Myocyte (in vitro differentiated cells): ENCODE measurements at regions not wholly inside any gene's neighbourhood (a gene's known extent, or its start where the extent isn't known, plus 50 kb on each side); places are given as distances from the start of the nearest gene placed in this dataset.

Source experiments
- DNase-seq: peaks from one replicate; pipeline ENCODE4 v3.0.0-alpha.2; 2012; ENCODE audit warnings: low read depth

DNA sequence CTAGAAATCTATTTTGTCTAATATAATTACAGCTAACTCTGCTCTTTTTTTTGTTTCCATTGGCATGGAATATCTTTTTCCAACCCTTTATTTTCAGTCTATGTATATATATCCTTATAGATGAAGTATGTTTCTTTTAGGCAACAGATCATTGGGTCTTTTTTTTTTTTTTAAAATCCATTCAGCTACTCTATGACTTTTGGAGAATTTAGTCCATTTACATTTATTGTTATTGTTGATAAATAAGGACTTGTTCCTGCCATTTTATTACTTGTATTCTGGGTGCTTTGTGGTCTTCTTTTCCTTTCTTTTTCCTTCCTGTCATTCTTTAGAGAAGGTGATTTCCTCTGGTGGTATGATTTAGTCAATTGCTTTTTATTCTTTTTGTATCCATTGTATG is 296.8 kb downstream of the SMARCA2 start:
- DNase-seq = no peak

DNA sequence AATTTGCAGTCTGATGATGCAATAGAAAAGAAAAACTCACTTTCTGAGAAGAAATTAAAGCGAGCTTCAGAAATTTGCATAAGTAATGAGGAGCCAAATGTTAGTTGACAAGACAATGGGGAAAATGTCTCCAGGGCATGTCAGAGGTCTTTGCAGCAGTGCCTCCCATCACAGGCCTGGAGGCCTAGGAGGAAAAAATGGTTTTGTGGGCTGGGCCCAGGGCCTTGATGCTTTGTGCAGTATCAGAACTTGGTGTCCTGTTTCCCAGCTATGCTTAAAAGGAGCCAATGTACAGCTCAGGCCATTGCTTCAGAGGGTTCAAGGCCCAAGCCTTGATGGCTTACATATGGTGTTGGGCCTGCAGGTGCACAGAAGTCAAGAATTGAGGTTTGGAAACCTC is 298.4 kb downstream of the SMARCA2 start:
- no peak for DNase-seq

DNA sequence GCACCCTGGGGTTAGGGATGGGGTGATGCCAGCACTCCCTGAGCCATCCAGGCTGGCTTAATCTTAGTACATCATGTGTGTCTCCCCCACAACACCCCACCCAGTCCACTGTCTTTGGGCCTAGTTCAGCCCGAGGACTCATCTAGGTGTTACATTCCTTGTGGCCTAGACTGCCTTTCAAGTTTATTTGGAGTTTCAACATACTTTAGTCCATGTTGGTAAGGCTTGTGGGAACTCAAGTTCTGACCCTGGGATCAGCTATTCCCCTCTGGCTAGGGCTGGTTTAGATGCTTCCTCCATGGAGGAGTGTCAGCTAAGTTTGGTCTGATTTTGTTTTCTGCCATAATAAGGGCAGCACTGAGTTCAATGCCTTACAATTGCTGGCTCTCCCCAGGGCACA is 302.4 kb downstream of the SMARCA2 start:
- DNase-seq = no peak

DNA sequence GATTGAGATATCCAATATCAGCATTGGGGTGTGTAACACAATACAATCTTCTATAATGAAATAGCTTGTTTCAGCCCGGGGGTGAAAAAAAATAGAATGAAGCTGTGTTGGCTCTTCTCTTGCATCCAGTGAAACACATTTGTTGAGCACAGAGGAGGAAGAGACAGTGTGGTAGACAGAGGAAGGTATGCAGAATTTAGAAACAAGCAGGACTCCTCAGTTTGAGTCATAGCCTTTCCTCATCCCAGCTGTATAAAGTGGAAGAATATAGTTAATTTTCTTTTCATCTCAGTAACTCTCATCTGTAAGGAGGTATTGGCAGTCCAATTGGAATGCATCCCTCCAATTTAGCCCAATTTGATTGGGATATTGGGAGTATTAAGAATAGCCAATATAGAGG is 302.2 kb upstream of the VLDLR start:
- no peak for DNase-seq

DNA sequence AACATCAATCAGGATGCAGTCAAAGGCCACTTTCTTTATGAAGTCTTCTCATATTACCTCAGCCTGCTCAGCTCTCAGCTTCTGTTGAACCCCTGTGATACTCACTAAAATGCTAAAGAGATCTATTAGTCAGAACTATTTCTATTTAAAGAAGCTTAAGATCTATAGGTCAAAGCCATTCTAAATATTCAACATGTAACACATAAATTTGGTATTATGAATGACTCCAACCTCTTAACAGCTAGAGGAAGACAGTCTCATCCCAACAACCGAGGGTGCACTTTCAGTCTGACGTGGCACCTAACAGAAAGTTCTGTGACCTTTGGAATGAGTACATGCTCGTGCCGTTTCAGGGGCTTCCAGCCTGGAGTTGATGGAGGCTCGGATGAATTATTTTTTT is 301.5 kb upstream of the VLDLR start:
- DNase-seq = no peak

DNA sequence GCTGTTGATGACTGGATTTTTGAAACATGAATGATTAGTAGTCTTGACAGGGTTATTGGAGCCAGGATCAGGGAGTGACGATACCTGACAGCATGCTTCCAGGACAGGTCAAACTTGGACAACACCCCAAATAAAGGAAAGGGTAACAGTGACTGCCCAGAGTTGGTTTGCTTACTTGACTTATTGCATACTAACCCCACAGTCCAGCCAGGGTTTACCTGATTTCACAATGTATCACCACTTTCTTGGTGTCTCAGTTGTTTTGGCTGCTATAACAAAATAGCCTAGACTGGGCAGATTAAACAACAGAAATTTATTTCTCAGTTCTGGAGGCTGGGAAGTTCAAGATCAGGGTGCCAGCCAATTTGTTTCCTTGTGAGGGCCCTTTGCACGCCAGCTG is 301.0 kb upstream of the VLDLR start:
- no peak for DNase-seq

DNA sequence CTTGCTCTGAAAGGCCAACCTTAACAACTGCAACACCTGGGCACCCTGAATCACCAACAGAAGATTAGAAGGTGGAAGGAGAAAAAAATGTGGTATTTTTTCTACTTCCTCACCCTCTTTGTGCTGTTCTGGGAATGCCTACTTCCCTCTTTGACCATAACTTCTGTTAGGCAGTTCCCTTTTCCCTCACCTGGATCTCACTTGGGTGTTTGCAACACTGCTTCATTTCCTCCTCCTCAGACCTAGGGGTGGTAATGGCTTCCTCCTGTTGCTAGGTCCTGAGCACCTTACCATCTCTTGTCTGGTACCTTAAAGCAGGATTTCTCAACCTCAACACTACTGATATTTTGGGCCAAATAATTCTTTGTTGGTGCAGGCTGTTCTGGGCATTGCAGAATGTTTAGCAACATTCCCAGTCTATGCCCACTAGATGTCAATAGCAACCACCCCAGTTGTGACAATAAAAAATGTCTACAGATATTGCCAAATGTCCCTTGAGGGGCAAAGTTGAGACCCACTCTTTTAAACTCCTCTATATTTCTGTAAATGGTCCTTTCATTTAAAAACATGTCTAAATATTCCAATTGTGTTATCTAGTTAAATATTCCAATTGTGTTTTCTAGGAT is 300.0 kb upstream of the VLDLR start:
- no peak for DNase-seq

DNA sequence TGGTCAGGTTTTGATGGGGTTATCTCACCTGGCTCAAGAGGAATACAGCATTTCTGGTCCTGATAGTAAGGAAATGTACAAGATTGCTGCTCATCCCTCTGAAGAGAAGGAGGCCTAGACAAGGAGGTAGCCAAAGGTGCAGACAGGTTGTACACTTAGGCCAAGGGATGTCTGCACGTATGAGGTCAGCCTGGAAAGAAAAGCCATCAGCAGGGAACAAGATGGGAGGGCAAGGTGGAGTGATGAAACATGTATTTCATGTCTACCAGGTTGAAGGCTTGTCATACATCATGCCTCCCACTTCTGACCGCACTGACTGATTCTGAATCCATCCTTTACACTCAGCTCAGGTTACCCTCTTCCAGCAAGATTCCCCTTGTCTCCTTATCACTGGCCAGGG is 296.8 kb upstream of the VLDLR start:
- DNase-seq = no peak

DNA sequence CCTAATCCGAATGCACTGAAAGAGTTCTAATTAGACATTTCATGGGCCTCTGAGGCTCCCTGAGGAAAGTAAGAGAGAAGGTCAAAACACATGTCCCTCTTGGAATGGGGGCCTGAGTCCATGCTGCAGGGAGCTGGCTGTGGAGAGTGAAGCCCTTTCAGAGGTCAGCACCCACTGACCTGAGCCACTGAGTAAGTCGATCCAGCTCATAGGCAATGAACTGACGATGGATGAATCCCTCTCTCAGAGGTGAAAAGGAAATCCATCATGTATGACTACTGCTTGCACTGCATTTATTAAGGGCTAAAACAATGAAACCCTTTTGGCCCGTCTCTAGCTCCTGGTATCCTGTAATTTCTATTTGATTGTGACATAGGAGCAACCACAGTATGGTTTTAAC is 288.9 kb upstream of the VLDLR start:
- DNase-seq = no peak

DNA sequence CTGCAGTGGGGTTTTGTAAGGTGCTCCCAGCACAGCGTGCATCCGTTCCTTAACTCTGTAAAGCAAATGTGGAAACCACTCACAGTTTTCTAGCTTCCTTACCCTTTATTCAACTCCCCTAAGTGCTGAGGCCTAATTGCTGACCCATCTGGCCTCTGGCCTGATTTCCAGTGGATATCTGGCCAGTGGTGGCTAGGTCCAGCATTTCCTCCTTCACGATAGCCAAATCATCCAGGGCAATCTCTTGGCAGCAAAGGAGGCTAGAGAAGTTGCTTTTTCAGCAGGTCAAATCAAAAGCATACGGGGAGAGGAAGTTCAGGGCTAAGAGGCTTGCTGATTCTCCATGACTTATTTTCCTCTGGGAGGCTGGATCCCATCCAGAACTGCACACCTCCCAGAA is 286.3 kb upstream of the VLDLR start:
- DNase-seq = no peak

DNA sequence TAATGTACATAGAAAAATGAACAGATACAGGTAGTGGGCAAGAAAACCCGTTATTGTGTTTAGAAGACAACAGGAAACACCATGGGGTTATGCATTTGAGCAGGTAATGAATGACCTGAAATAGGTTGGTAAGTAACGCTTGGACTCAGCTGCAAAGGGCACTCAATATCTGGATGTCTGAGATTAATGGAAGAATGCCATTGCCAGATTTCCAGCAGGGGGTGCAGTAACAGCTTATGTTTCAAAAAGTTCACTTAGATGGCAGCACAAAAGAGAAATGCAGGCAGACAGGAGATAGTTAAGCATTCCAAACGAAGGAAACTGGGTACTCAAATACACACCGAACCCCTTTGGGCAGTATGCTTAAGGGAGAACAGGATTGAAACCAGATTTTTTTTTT is 285.5 kb upstream of the VLDLR start:
- DNase-seq = peak; percentile 24

DNA sequence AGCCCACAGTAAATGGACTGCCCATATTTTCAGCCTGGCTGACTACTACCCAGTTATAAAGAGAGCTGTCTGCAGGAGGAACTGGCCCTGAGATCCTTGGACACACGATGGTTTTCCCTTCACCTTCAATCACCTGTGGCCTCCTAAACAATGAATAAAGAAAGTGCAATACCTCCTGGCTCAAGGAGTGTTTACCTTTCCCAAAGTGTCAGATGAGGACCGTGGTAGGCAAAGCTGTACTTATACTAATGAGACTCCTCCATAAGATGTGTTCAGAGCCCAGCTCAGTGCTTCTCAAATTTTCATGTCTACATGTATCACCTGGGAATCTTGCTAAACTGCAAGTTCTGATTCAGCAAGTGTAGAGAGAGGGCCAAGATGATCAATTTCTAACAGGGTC is 284.5 kb upstream of the VLDLR start:
- DNase-seq = no peak

DNA sequence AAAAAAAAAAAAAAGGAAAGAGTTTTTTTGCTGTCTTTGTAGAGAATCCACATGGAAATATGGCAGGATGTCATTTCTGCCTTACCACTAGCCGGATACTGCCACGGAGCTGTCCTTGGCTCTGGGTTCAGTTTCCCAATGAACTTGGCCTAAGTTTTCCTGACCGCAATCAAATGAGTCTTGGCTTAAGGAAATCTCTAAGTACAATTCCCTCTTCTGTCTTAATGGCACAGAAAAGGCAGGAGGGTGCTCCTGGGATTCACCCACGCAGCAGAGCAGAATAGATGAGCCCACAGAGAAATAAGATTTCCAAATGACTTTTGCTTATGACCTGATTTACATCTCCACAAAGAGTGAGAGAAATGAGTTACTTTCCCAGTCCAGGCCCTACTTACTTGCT is 284.0 kb upstream of the VLDLR start:
- no peak for DNase-seq

DNA sequence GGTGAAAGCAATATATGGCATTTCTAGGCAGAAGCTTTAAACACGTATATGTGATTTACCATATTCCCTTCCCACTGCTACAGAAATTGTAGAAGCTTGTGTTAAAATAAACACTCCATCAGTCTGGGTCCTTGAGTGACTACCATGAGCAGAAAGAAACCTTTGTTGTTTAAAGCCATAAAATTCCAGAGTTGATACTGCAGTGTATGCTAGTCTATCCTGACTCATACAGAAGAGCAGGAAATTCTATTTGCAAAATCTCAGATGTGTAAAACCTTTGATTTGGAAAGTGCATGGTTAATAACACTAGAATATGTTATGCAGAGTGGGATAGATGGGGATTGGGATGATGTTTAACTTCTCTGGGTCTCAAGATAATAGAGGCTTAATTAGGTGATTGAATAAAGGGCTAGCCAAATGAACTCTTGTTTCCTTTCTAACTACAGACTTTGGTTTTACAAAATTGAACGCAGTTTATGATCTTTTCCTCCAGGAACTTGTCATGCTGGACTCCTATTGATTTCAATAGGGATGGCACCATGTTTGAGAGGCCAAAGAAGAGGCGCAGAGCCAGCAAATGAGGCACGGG is 282.7 kb upstream of the VLDLR start:
- DNase-seq = no peak

DNA sequence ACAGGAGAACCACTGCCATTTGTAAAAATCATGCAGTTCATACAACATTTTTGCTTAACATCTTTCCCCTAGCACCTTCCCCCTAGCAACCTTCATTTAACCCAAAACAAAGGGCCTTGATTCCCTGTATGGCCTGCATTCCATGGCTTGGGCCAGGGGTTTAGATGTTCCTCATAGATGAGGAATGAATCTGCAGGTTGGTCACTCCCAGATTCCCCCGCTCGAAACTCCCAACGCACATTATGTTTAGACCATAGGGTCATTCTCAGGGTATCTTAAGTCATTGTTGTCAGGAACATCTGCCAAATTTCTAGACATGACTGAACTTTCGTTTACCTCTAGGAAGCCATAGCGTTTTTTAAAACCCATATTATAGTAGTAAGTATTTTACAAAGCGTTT is 282.2 kb upstream of the VLDLR start:
- no peak for DNase-seq

DNA sequence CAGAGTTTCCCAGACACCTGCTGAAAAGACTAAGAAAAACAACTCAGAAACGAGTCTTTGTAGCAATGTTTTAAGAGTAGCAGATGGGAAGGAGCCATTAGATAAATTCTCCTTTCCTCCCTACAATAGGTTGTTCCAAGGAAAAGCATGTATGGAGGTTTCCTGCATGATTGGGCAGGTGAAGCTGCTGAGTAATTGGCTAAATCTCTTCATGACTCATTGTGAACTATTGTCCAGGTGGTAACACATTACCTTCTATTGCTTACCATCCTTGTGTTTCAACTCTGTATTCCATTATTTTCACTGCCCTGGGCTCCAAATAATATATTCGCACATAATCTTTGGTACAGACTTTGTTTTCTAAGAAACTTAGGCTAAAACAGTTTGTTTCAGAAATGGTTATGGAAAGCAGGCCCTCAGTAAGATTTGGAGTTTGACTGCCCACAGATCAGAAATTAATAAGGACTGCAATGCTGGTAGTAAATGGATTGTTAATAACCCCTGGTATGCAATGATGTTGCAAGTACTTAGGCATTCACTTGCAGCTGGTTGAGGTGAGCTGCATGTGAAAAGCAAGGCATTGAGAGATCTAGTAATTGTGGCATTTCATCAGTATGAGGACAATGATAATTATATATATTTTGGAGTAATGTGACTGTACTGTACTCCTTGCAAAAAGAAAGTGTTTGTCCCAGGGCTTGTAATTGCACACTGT is 281.4 kb upstream of the VLDLR start:
- DNase-seq = no peak

DNA sequence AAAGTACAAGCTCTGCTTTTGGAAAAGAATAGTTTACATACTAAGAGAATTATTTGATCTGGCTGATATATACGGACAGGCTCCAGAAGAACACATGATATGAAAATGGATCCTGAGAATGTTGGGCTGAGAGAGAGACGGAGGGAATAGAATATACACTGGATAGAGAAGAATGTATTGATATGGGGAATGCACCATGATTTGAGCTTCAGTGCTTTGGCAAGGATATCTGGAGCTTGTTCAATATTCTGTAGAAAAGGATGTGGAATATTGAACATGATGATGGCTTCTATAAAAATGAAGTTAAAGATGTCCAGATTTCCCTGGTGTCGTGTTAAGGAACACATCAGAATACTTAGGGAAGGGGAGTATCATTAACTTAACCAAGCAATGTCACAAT is 280.5 kb upstream of the VLDLR start:
- no peak for DNase-seq

DNA sequence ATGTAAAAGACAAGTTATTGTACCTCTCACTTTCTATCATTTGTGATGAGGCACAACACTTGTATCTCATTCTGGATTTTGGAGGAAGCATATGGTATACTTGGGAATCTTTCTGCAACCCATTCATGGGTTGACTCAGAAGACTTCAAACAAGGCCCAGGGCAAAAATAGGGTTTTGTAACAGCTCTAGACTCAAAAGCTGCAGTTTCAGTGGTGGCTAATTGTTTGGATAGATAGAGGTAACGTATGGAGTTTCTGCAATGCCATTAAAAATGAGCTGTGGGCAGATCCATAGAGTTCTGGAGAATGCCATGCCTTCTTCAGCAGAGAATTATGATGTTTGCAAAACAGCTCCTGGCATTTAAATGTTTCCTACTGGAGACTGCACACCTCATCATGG is 279.6 kb upstream of the VLDLR start:
- no peak for DNase-seq

DNA sequence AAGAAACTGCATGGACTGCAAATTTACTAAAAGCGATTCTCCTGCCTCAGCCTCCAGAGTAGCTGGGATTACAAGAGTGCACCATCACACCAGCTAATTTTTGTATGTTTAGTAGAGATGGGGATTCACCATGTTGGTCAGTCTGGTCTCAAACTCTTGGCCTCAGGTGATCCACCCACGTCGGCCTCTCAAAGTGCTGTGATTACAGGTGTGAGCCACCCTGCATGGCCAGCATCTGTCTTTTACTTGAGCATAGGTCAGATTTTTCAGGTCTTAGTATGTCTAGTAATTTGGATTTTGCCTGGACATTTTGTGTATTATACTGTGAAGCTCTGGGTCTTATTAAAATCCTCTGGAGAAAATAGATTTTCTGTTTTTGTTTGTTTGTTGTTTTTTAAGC is 277.8 kb upstream of the VLDLR start:
- no peak for DNase-seq

DNA sequence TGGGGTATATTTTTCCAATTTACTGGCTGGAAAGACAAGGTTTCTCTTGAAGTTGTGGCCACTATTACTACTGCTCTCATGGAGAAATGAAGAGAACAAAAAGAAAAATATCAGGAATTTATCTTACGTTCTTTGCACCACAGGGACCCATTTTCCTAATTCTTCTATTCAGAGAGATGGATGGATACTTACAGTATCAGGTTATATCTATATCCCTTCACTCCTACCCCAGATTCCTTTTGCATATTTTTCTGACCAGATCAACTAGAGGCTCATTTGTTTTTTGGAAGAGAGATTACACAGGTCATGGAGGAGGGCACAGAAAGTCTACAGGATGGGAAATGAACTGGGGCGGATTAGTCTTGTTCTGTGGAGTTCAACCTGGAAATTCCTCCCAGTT is 277.2 kb upstream of the VLDLR start:
- no peak for DNase-seq

DNA sequence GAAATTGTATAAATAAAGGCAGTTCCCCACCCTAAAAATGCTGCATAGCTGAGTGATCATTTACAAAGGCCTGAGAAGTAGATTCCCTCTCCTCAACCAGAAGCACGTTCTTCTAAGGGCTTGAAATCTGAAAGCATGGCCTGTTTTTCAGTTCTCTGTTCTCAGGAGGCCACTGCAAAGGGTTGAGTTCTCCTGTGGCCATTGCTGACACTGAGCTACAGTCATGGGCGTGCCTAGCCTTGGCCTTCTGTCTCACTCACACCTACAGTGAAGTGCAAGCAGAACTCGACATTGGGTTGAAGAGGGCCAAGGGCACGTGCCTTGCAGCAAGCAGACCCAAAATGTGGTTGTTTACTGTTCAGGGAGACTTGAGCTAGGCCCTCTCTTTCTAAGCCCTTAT is 276.6 kb upstream of the VLDLR start:
- DNase-seq = no peak

DNA sequence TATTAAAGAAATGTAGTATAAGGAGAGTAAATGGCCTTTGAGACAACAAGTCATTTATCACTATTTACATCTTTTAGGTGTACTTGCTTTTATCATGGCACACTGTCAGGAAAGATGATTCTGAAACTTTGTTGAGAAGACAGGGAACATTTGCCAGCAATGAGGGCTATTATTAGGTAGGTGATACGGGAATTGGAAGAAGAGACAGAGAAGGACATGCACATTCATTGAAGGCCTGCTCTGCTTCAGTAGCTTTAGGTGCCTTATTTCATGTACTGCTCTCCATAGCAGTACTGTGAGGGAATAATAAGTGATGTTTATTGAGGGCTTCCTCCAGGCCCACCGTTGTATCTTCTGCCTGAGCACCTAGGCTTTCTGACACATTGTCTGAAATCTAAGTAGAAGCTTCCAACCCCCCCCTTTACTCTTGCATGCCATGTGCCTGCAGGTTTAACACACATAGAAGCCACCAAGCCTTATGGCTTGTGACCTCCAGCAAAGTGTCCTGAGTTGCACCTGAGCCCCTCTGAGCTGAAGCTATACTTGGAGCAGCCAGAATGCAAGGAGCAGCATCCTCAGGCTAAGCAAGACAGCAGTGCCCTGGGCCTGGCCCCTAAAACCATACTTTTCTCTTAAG is 275.2 kb upstream of the VLDLR start:
- DNase-seq = no peak

DNA sequence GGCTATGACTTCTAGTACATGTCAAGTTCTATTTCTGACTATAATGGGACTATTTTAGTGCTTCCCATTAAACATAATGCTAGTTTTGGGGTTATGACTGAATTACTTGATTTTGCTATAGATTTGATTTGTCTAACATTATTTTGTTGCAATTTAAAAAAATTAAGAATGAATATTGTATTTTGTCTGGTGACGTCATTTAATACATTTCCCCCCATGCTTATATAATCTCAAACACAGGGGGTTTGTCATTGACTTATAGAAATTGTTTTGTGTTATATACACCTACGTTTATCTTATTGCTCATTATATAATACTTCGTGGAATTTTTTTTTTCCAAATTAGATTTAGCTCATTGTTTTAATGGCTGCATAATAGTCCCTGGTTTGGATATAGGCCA is 270.3 kb upstream of the VLDLR start:
- DNase-seq = no peak
